Heart left ventricle (tissue), 16 donors: ENCODE measurements at regions not wholly inside any gene's neighbourhood (a gene's known extent, or its start where the extent isn't known, plus 50 kb on each side); places are given as distances from the start of the nearest gene placed in this dataset.

ENCODE experiments used
- ATAC-seq, 4 donors: fragments of 200-7000 bp; cut with Tn5 transposase; one replicate each; pipeline ENCODE4 v1.9.1; 2020 to 2022; ENCODE audit warnings: moderate library complexity in 4 of 4, mild to moderate bottlenecking in 3 of 4, moderate number of reproducible peaks in 1 of 4
- DNase-seq, 5 donors: peaks; one replicate each; pipeline ENCODE4 v3.0.0-alpha.2; 2020
- H3K27ac ChIP-seq, 12 donors: fragments of 200-600 bp; sonication (generic) in 4 of 12; one replicate each; pipeline versions ENCODE4 v1.5.0 to v1.8.0; 2016 to 2022; ENCODE audit warnings: mild to moderate bottlenecking in 2 of 12
- H3K27me3 ChIP-seq, 9 donors: fragments of 200-600 bp; sonication (generic) in 2 of 9; one replicate each; pipeline versions ENCODE4 v1.5.1 to v1.8.0; 2016 to 2022; ENCODE audit warnings: mild to moderate bottlenecking in 3 of 9
- H3K36me3 ChIP-seq, 9 donors: fragments of 200-600 bp; sonication (generic) in 2 of 9; one replicate each; pipeline versions ENCODE4 v1.5.0 to v1.8.0; 2018 to 2022; ENCODE audit warnings: mild to moderate bottlenecking in 2 of 9
- H3K4me1 ChIP-seq, 12 donors: fragments of 200-600 bp; sonication (generic) in 4 of 12; one replicate each; pipeline versions ENCODE4 v1.5.0 to v1.8.0; 2016 to 2022; ENCODE audit warnings: mild to moderate bottlenecking in 3 of 12
- H3K4me3 ChIP-seq, 12 donors: fragments of 200-600 bp; sonication (generic) in 4 of 12; one replicate each; pipeline versions ENCODE4 v1.5.0 to v1.8.0; 2017 to 2022; ENCODE audit warnings: mild to moderate bottlenecking in 9 of 12, moderate library complexity in 4 of 12
- H3K9me3 ChIP-seq, 12 donors: fragments of 200-600 bp; sonication (generic) in 4 of 12; one replicate each; pipeline versions ENCODE4 v1.5.0 to v1.8.0; 2016 to 2022; ENCODE audit warnings: mild to moderate bottlenecking in 1 of 12
- POLR2A ChIP-seq, 2 donors: fragments of 450-650 bp; IDR thresholded peaks; one replicate each; pipeline ENCODE4 v1.6.1; 2017; ENCODE audit warnings: antibody characterized with exemption in 2 of 2, mild to moderate bottlenecking in 2 of 2, moderate library complexity in 2 of 2
- WGBS, 4 donors: extraction: QIAGEN DNeasy Blood & Tissue Kit in 2 of 4; methylation state at CpG; one replicate each; pipeline versions ENCODE4 v1.1.5 to v1.1.7; 2013 to 2018; 5-methylcytosine and 5-hydroxymethylcytosine counted together
- intact Hi-C, 10 donors: fragments of 100-400 bp; cut with DNase I; formaldehyde crosslinking; loops; one replicate each; pipeline versions ENCODE4 v1.11.1 to v1.14.2; 2022
- TF ChIP-seq, protein P1 (sequence below), 12 donors: fragments of 200-600 bp; sonication (generic) in 4 of 12; IDR thresholded peaks; one replicate each; pipeline versions ENCODE4 v1.5.0 to v1.8.0; 2018 to 2022; ENCODE audit warnings: antibody characterized with exemption in 12 of 12, mild to moderate bottlenecking in 5 of 12
- donor health status: ischemic (EF 13 %, LVEDD 7.1; RV severe dilation, severe dysfunction).
- donor health status: healthy with polysubstance abuse.
- donor health status: DM: no; HTN: yes; CAD: no.
- donor health status: DM: no; HTN: no; CAD: no.
- donor health status: ischemic (EF 25% LVEDD 6.9; RV normal size, moderate dysfunction).
- donor health status: ischemic (EF 25% LVEDD 5.7; RV mildly dilated, moderate dysfunction).
- donor health status: healthy.
- donor health status: DM: yes; HTN: yes; CAD: no.
- donor health status: ischemic (EF 35%, LVEDD 5.7; RV mildly dilated, moderate dysfunction).
- donor health status: nonischemic (EF 11% LVEDD 7.7; RV severe dilation, severe dysfunction).
- donor health status: DM: yes; HTN: yes; CAD: no.
- donor health status: PGD.
- donor health status: ischemic (EF 29% LVEDD 5.4; RV normal size, mild dysfunction).
- donor health status: nonischemic (EF 23%, LVEDD 6.1; RV moderate dilation, normal function).

DNA sequence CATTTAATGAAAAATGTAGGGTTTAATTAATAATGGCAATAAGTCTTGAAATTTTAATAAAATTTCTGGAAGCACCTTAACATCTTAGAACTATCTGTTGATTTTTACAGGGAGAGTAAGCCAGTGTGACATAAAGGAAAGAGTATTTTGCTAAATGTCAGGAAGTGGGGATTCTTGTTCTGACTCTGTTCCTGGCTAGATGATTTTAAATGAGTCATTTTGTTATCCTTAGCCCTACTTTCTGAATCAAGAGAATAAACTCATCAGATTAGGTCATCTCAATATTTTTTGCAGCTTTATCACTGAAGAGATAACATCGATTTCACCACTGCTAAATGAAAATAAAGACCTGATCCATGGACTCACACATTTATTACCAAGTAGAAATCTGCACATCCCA, 377.5 kb upstream of the CYRIA start:
- no peak for DNase-seq
- Histone ChIP-seq H3K27ac (no peak overlapping the region), H3K4me3 (no peak overlapping the region), H3K9me3 (no peaks in the 10 kb centered on the region), H3K27me3 (no peaks in the 10 kb centered on the region), H3K4me1 (no peaks in the 10 kb centered on the region), H3K36me3 (no peaks in the 10 kb centered on the region)
- intact Hi-C loops = no loop called here
- WGBS, 4 donors = 35 to 55% (median 42%) methylated on average over 1 of the region's 1 CpG
- TF ChIP-seq POLR2A (IDR thresholded peaks at IDR 0.05) = no peak
- TF ChIP-seq, protein P1, sequence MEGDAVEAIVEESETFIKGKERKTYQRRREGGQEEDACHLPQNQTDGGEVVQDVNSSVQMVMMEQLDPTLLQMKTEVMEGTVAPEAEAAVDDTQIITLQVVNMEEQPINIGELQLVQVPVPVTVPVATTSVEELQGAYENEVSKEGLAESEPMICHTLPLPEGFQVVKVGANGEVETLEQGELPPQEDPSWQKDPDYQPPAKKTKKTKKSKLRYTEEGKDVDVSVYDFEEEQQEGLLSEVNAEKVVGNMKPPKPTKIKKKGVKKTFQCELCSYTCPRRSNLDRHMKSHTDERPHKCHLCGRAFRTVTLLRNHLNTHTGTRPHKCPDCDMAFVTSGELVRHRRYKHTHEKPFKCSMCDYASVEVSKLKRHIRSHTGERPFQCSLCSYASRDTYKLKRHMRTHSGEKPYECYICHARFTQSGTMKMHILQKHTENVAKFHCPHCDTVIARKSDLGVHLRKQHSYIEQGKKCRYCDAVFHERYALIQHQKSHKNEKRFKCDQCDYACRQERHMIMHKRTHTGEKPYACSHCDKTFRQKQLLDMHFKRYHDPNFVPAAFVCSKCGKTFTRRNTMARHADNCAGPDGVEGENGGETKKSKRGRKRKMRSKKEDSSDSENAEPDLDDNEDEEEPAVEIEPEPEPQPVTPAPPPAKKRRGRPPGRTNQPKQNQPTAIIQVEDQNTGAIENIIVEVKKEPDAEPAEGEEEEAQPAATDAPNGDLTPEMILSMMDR (IDR thresholded peaks at IDR 0.05) = no peak
- no peak for ATAC-seq

DNA sequence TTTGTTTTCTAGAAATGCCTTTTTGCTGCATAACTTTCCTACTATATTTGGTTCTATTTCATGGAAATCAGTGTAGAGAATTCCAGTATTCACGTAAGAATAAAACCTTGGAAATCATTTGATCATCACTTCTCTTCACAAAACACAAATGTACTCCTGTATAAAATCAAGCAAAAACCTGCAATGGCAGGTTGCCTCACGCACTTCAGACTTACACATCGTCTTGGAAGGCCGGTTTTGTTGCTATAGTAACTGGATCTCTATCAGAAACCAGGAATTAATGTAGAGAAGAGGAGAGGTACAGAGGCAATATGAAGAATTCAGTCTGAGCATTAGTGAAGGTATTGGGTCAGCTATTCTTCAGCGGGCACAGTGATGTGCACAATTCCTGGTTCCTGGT, 370.7 kb upstream of the CYRIA start:
- Histone ChIP-seq H3K9me3 (no peaks in the 10 kb centered on the region), H3K36me3 (no peaks in the 10 kb centered on the region), H3K4me3 (no peak overlapping the region), H3K4me1 (no peaks in the 10 kb centered on the region), H3K27ac (no peak overlapping the region), H3K27me3 (no peaks in the 10 kb centered on the region)
- intact Hi-C loops = no loop called here
- no peak for DNase-seq
- ATAC-seq = no peak
- no peak for TF ChIP-seq POLR2A (IDR thresholded peaks at IDR 0.05)
- TF ChIP-seq, protein P1 (IDR thresholded peaks at IDR 0.05) = no peak
- WGBS, 4 donors = 88 to 93% (median 90%) methylated on average over 5 of the region's 5 CpGs

DNA sequence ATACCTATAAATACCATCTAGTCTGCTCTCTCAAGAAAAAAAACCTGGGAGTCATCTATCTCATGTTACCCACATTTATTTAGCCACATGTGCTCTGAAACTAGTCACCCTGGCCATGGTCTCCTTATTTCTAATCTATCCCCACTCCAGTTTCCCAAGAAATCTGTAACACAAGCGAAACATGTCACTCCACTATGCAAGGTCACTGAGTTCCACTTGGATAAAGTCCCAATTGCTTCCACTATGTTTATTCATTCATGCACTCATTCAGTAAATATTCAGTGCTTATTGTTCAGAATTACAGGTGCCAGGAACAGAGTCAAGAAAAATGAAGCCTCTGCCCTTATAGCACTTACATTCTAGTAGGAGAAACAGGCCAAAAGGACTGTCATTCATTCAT, 369.4 kb upstream of the CYRIA start:
- WGBS, 4 donors = 67 to 88% (median 74%) methylated on average over 1 of the region's 1 CpG
- no peaks in the 10 kb centered on the region for H3K36me3 ChIP-seq
- intact Hi-C loops = no loop called here

DNA sequence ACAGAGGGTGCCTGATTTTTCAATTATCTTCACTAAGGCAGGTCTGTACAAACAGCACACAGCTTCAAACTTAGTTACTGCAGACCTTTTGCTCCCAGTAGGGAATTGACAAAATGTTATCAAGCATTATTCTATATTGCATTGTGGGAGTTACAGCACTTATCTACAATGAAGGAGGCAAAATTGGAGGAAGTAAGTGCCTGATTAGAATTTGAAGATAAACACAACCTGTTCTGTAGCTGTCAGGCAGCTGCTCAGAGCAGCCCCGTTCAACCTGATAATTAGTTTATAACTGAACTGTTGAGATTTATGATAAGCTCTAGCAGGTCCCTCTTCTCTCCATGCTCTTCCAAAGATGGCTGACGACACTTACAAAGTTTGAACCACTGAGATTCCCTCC, 364.4 kb upstream of the CYRIA start:
- TF ChIP-seq, protein P1 (IDR thresholded peaks at IDR 0.05) = no peak
- no peak for TF ChIP-seq POLR2A (IDR thresholded peaks at IDR 0.05)
- no peak overlapping the region for H3K27ac ChIP-seq
- intact Hi-C loops = no loop called here
- WGBS, 4 donors = 10 to 21% (median 18%) methylated on average over 2 of the region's 2 CpGs
- H3K4me3 ChIP-seq = no peak overlapping the region
- peaks cover 0 to 3% (median 0%) of the 10 kb centered on the region in 9 donors for H3K27me3 ChIP-seq
- DNase-seq (no peak), ATAC-seq (no peak)
- no peaks in the 10 kb centered on the region for H3K4me1 ChIP-seq
- no peaks in the 10 kb centered on the region for H3K36me3 ChIP-seq
- no peaks in the 10 kb centered on the region for H3K9me3 ChIP-seq

More for the DNA sequence above, 369.4 kb upstream of the CYRIA start:
- ATAC-seq (no peak), DNase-seq (no peak)
- no peak overlapping the region for H3K27ac ChIP-seq
- no peaks in the 10 kb centered on the region for H3K4me1 ChIP-seq
- TF ChIP-seq POLR2A (IDR thresholded peaks at IDR 0.05) = no peak
- TF ChIP-seq, protein P1 (IDR thresholded peaks at IDR 0.05) = no peak
- peaks cover 0 to 3% (median 0%) of the 10 kb centered on the region in 9 donors for H3K27me3 ChIP-seq
- H3K4me3 ChIP-seq = no peak overlapping the region
- H3K9me3 ChIP-seq = no peaks in the 10 kb centered on the region
